HepG2 (cell line): ENCODE measurements at regions not wholly inside any gene's neighbourhood (a gene's known extent, or its start where the extent isn't known, plus 50 kb on each side); places are given as distances from the start of the nearest gene placed in this dataset.
A peak's percentile ranks its signal among the peaks of the same experiment; 100 is the strongest.

Experiments
- FOXO1 ChIP-seq: sonication (generic); formaldehyde crosslinking; IDR thresholded peaks from 2 replicates; pipeline ENCODE4 v1.4.0; 2020; ENCODE audit warnings: missing genetic modification reagents
- FOXP1 ChIP-seq, 2 experiments: fragments of 450-650 bp in 1 of 2; IDR thresholded peaks; 2 replicates each; pipeline ENCODE4 v1.6.1; 2017 to 2018; ENCODE audit warnings: antibody characterized with exemption in 1 of 2
- HHEX ChIP-seq: IDR thresholded peaks from 2 replicates; pipeline ENCODE4 v1.6.1; 2016; ENCODE audit warnings: control low read depth
- HNF4A ChIP-seq: sonication (generic); formaldehyde crosslinking; IDR thresholded peaks from 2 replicates; pipeline ENCODE4 v1.4.0; 2020; ENCODE audit warnings: missing genetic modification reagents
- MTA1 ChIP-seq: sonication (generic); formaldehyde crosslinking; IDR thresholded peaks from 2 replicates; pipeline ENCODE4 v1.4.0; 2020; ENCODE audit warnings: missing genetic modification reagents, mild to moderate bottlenecking, borderline replicate concordance
- PITX1 ChIP-seq: sonication (generic); formaldehyde crosslinking; IDR thresholded peaks from 2 replicates; pipeline ENCODE4 v1.5.1; 2020; ENCODE audit warnings: mild to moderate bottlenecking, missing genetic modification reagents
- SOX6 ChIP-seq, 2 experiments: fragments of 450-650 bp in 1 of 2; sonication (generic) in 1 of 2; formaldehyde crosslinking in 1 of 2; IDR thresholded peaks; 2 replicates each; pipeline versions ENCODE4 v1.4.0 to v1.6.1; 2017 to 2020; ENCODE audit warnings: antibody characterized with exemption in 1 of 2, mild to moderate bottlenecking in 1 of 2, missing genetic modification reagents in 1 of 2
- TBX2 ChIP-seq: sonication (generic); formaldehyde crosslinking; IDR thresholded peaks from 2 replicates; pipeline ENCODE4 v1.5.0; 2020; ENCODE audit warnings: missing genetic modification reagents, mild to moderate bottlenecking, borderline replicate concordance
- ZMYM4 ChIP-seq: sonication (generic); formaldehyde crosslinking; IDR thresholded peaks from 2 replicates; pipeline ENCODE4 v1.8.1; 2023; ENCODE audit warnings: mild to moderate bottlenecking, missing genetic modification reagents
- ZNF282 ChIP-seq: fragments of 450-650 bp; IDR thresholded peaks from 2 replicates; pipeline ENCODE4 v1.6.1; 2018; ENCODE audit not compliant: partially characterized antibody
- ZNF296 ChIP-seq: sonication (generic); formaldehyde crosslinking; conservative IDR thresholded peaks from 2 replicates; pipeline ENCODE4 v1.5.0; 2020; ENCODE audit warnings: mild to moderate bottlenecking, missing genetic modification reagents
- ZNF850 ChIP-seq: sonication (generic); formaldehyde crosslinking; conservative IDR thresholded peaks from 2 replicates; pipeline ENCODE4 v1.9.0; 2021; ENCODE audit warnings: mild to moderate bottlenecking, missing genetic modification reagents
- TF ChIP-seq, protein P1 (sequence below): sonication (generic); formaldehyde crosslinking; IDR thresholded peaks from 2 replicates; pipeline ENCODE4 v1.5.0; 2020; ENCODE audit warnings: mild to moderate bottlenecking, missing genetic modification reagents, borderline replicate concordance
- TF ChIP-seq, protein P2 (sequence below): sonication (generic); formaldehyde crosslinking; IDR thresholded peaks from 2 replicates; pipeline ENCODE4 v1.8.1; 2023; ENCODE audit warnings: mild to moderate bottlenecking, inconsistent platforms, moderate library complexity, missing genetic modification reagents, borderline replicate concordance
- TF ChIP-seq, protein P3 (sequence below): IDR thresholded peaks from 2 replicates; pipeline ENCODE4 v1.6.1; 2016

GRCh38 chr14:54258382-54258781 is 138.4 kb upstream of the CDKN3 start (continued):
- peak; percentile 41; the same call in 1 of the 2 replicates for TF ChIP-seq ZMYM4
- TF ChIP-seq, protein P1, sequence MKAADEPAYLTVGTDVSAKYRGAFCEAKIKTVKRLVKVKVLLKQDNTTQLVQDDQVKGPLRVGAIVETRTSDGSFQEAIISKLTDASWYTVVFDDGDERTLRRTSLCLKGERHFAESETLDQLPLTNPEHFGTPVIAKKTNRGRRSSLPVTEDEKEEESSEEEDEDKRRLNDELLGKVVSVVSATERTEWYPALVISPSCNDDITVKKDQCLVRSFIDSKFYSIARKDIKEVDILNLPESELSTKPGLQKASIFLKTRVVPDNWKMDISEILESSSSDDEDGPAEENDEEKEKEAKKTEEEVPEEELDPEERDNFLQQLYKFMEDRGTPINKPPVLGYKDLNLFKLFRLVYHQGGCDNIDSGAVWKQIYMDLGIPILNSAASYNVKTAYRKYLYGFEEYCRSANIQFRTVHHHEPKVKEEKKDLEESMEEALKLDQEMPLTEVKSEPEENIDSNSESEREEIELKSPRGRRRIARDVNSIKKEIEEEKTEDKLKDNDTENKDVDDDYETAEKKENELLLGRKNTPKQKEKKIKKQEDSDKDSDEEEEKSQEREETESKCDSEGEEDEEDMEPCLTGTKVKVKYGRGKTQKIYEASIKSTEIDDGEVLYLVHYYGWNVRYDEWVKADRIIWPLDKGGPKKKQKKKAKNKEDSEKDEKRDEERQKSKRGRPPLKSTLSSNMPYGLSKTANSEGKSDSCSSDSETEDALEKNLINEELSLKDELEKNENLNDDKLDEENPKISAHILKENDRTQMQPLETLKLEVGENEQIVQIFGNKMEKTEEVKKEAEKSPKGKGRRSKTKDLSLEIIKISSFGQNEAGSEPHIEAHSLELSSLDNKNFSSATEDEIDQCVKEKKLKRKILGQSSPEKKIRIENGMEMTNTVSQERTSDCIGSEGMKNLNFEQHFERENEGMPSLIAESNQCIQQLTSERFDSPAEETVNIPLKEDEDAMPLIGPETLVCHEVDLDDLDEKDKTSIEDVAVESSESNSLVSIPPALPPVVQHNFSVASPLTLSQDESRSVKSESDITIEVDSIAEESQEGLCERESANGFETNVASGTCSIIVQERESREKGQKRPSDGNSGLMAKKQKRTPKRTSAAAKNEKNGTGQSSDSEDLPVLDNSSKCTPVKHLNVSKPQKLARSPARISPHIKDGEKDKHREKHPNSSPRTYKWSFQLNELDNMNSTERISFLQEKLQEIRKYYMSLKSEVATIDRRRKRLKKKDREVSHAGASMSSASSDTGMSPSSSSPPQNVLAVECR = no peak
- TF ChIP-seq, protein P2, sequence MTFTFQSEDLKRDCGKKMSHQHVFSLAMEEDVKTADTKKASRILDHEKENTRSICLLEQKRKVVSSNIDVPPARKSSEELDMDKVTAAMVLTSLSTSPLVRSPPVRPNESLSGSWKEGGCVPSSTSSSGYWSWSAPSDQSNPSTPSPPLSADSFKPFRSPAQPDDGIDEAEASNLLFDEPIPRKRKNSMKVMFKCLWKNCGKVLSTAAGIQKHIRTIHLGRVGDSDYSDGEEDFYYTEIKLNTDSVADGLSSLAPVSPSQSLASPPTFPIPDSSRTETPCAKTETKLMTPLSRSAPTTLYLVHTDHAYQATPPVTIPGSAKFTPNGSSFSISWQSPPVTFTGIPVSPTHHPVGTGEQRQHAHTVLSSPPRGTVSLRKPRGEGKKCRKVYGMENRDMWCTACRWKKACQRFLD = no peak
- 0 out of 2 replicates have a peak, but pooled peaks have one; percentile 25 for TF ChIP-seq FOXO1 (CRISPR knock-in tag)
- TF ChIP-seq, protein P3, sequence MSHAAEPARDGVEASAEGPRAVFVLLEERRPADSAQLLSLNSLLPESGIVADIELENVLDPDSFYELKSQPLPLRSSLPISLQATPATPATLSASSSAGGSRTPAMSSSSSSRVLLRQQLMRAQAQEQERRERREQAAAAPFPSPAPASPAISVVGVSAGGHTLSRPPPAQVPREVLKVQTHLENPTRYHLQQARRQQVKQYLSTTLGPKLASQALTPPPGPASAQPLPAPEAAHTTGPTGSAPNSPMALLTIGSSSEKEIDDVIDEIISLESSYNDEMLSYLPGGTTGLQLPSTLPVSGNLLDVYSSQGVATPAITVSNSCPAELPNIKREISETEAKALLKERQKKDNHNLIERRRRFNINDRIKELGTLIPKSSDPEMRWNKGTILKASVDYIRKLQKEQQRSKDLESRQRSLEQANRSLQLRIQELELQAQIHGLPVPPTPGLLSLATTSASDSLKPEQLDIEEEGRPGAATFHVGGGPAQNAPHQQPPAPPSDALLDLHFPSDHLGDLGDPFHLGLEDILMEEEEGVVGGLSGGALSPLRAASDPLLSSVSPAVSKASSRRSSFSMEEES = peak; percentile 66
- TF ChIP-seq PITX1 (CRISPR knock-in tag) = no peak
- TF ChIP-seq MTA1 (CRISPR knock-in tag) = no peak
- TF ChIP-seq SOX6 (IDR thresholded peaks at IDR 0.05) = no peak
- TF ChIP-seq SOX6 (CRISPR knock-in tag; IDR thresholded peaks at IDR 0.05) = peak; percentile 64; the same call in 1 of the 2 replicates
- TF ChIP-seq HNF4A (CRISPR knock-in tag) = peak; percentile 45; the same call in 1 of the 2 replicates
- TF ChIP-seq ZNF296 (CRISPR knock-in tag) = no peak
- no peak for TF ChIP-seq FOXP1 (IDR thresholded peaks at IDR 0.05)
- peak; percentile 49; the same call in 1 of the 2 replicates for TF ChIP-seq FOXP1 (CRISPR knock-in tag; IDR thresholded peaks at IDR 0.05)
- TF ChIP-seq TBX2 (CRISPR knock-in tag) = no peak
- no peak for TF ChIP-seq ZNF282
- TF ChIP-seq HHEX = no peak
- TF ChIP-seq ZNF850 = no peak
